Neural progenitor cell (in vitro differentiated cells): ENCODE measurements at regions not wholly inside any gene's neighbourhood (a gene's known extent, or its start where the extent isn't known, plus 50 kb on each side); places are given as distances from the start of the nearest gene placed in this dataset.

Experiments used
- DNase-seq: peaks from one replicate; pipeline ENCODE4 v3.0.0-alpha.2; 2016; ENCODE audit warnings: low spot score
- H2AFZ ChIP-seq: fragments of 200-600 bp; sonication (generic); replicated peaks from 2 replicates; pipeline ENCODE4 v1.6.1; 2016; ENCODE audit warnings: antibody characterized with exemption
- H3F3A ChIP-seq: fragments of 200-600 bp; sonication (generic); 2 replicates; pipeline ENCODE4 v1.6.1; 2016; ENCODE audit warnings: antibody characterized with exemption, low read depth
- H3K27ac ChIP-seq: fragments of 200-600 bp; sonication (generic); 2 replicates; pipeline ENCODE4 v1.5.1; 2016; ENCODE audit warnings: mild to moderate bottlenecking
- H3K27me3 ChIP-seq: fragments of 200-600 bp; sonication (generic); 2 replicates; pipeline ENCODE4 v1.6.1; 2016; ENCODE audit warnings: mild to moderate bottlenecking, moderate library complexity
- H3K36me3 ChIP-seq: fragments of 200-600 bp; sonication (generic); 2 replicates; pipeline ENCODE4 v1.5.1; 2016
- H3K4me1 ChIP-seq: fragments of 200-600 bp; sonication (generic); 2 replicates; pipeline ENCODE4 v1.6.1; 2016; ENCODE audit warnings: mixed run types
- H3K4me2 ChIP-seq: fragments of 200-600 bp; sonication (generic); 2 replicates; pipeline ENCODE4 v1.6.1; 2016
- H3K4me3 ChIP-seq: fragments of 200-600 bp; sonication (generic); 2 replicates; pipeline ENCODE4 v1.5.1; 2016
- H3K79me2 ChIP-seq: fragments of 200-600 bp; sonication (generic); 2 replicates; pipeline ENCODE4 v1.6.1; 2016; ENCODE audit warnings: low read depth
- H3K9ac ChIP-seq: fragments of 200-600 bp; sonication (generic); 2 replicates; pipeline ENCODE4 v1.6.1; 2016
- H3K9me3 ChIP-seq: fragments of 200-600 bp; sonication (generic); 2 replicates; pipeline ENCODE4 v1.5.1; 2016; ENCODE audit warnings: low read depth
- H4K20me1 ChIP-seq: fragments of 200-600 bp; sonication (generic); 2 replicates; pipeline ENCODE4 v1.6.1; 2016; ENCODE audit warnings: low read depth
- H3K27ac Mint-ChIP-seq: 3 replicates; pipeline ENCODE4 v1.8.0; 2021; ENCODE audit warnings: mixed read lengths
- H3K27me3 Mint-ChIP-seq: 2 replicates; pipeline ENCODE4 v1.8.0; 2022; ENCODE audit warnings: low read depth, mild to moderate bottlenecking, inconsistent platforms, moderate library complexity, mixed read lengths; ENCODE audit not compliant: insufficient read depth
- H3K36me3 Mint-ChIP-seq: 3 replicates; pipeline ENCODE4 v1.8.0; 2021; ENCODE audit warnings: mixed read lengths
- H3K4me1 Mint-ChIP-seq: 3 replicates; pipeline ENCODE4 v1.8.0; 2021; ENCODE audit warnings: mixed read lengths
- H3K4me3 Mint-ChIP-seq: 3 replicates; pipeline ENCODE4 v1.8.0; 2021; ENCODE audit warnings: mild to moderate bottlenecking, moderate library complexity, mixed read lengths
- H3K9me3 Mint-ChIP-seq: 3 replicates; pipeline ENCODE4 v1.8.0; 2020; ENCODE audit warnings: mixed read lengths
- EZH2 ChIP-seq: fragments of 200-600 bp; sonication (generic); IDR thresholded peaks from 2 replicates; pipeline ENCODE4 v1.6.1; 2017; ENCODE audit warnings: antibody characterized with exemption, mild to moderate bottlenecking, moderate library complexity
- EZH2phosphoT487 ChIP-seq: fragments of 200-600 bp; sonication (generic); IDR thresholded peaks from 2 replicates; pipeline ENCODE4 v1.6.1; 2017; ENCODE audit warnings: antibody characterized with exemption
- TF ChIP-seq, protein P1 (sequence below): fragments of 200-600 bp; sonication (generic); IDR thresholded peaks from 2 replicates; pipeline ENCODE4 v1.5.1; 2017; ENCODE audit warnings: antibody characterized with exemption, mild to moderate bottlenecking

DNA sequence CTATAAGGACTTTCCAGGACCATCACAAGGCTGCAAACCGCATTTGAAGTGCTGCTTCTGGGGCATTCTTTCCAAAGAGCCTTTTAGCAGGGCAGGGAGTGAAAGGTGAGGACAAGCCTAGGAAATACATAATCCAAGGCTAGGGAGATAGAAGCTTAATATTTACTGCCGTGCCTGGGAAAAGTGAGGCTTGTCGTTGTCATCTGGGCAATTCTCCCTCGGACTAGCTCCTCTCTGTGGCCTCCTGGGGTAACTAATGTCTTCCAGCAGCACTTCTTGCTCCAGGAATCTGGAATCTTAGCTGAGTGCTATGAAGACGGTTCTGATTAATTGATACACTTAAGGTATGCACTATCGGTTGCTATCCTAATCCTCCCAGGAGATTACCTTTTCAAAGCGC lies 69.3 kb upstream of the ATL2 start:
- Mint-ChIP-seq H3K27me3 (peaks cover 6% of the 10 kb centered on the region), H3K4me3 (no peak overlapping the region), H3K36me3 (no peaks in the 10 kb centered on the region), H3K9me3 (no peaks in the 10 kb centered on the region), H3K4me1 (peaks cover 23% of the 10 kb centered on the region), H3K27ac (no peak overlapping the region)
- peak overlapping the region; percentile 65 for H2AFZ ChIP-seq
- H3K4me2 ChIP-seq, result no peak overlapping the region
- no peaks in the 10 kb centered on the region for H3K9me3 ChIP-seq
- no peaks in the 10 kb centered on the region for H4K20me1 ChIP-seq
- H3K27me3 ChIP-seq, result peaks cover 7% of the 10 kb centered on the region
- peak; percentile 18 for DNase-seq
- TF ChIP-seq, protein P1, sequence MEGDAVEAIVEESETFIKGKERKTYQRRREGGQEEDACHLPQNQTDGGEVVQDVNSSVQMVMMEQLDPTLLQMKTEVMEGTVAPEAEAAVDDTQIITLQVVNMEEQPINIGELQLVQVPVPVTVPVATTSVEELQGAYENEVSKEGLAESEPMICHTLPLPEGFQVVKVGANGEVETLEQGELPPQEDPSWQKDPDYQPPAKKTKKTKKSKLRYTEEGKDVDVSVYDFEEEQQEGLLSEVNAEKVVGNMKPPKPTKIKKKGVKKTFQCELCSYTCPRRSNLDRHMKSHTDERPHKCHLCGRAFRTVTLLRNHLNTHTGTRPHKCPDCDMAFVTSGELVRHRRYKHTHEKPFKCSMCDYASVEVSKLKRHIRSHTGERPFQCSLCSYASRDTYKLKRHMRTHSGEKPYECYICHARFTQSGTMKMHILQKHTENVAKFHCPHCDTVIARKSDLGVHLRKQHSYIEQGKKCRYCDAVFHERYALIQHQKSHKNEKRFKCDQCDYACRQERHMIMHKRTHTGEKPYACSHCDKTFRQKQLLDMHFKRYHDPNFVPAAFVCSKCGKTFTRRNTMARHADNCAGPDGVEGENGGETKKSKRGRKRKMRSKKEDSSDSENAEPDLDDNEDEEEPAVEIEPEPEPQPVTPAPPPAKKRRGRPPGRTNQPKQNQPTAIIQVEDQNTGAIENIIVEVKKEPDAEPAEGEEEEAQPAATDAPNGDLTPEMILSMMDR, result no peak
- no peak for TF ChIP-seq EZH2
- H3K4me1 ChIP-seq, result peaks cover 27% of the 10 kb centered on the region
- no peak overlapping the region for H3K27ac ChIP-seq
- no peak overlapping the region for H3K9ac ChIP-seq
- no peaks in the 10 kb centered on the region for H3K79me2 ChIP-seq
- no peaks in the 10 kb centered on the region for H3K36me3 ChIP-seq
- H3K4me3 ChIP-seq, result no peak overlapping the region
- H3F3A ChIP-seq, result peaks cover 26% of the 10 kb centered on the region

DNA sequence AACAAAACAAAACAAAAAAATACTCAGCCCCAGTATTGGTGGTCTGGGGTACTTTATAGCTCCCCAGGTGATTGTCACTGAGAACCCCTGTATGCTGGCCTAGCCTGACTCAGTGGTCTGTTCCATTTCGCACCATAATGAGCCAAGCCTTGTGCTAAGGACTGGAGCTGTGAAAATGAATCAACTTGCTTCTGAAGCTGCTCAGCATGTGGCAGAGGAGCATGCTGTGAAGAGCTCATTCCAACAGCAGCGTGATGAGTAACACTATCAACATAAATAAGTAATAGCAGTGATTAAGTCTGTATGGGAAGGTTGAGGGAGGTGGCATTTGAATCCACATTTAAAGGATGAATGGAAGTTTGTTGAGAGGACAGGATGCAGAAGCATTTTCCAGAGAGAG lies 67.2 kb upstream of the ATL2 start:
- Histone ChIP-seq H3K9ac (no peak overlapping the region), H3F3A (peaks cover 26% of the 10 kb centered on the region), H3K36me3 (no peaks in the 10 kb centered on the region), H3K27ac (no peak overlapping the region), H3K79me2 (no peaks in the 10 kb centered on the region), H3K4me2 (peak overlapping the region; percentile 11), H3K4me3 (no peak overlapping the region), H4K20me1 (no peaks in the 10 kb centered on the region), H3K9me3 (no peaks in the 10 kb centered on the region), H2AFZ (no peak overlapping the region), H3K27me3 (peaks cover 7% of the 10 kb centered on the region), H3K4me1 (peaks cover 34% of the 10 kb centered on the region)
- peaks cover 31% of the 10 kb centered on the region for H3K4me1 Mint-ChIP-seq
- H3K27ac Mint-ChIP-seq, result no peak overlapping the region
- H3K36me3 Mint-ChIP-seq, result no peaks in the 10 kb centered on the region
- peaks cover 4% of the 10 kb centered on the region for H3K27me3 Mint-ChIP-seq
- H3K4me3 Mint-ChIP-seq, result no peak overlapping the region
- TF ChIP-seq, protein P1, result no peak
- TF ChIP-seq EZH2phosphoT487 (no peak), EZH2 (no peak)
- DNase-seq, result peak; percentile 24
- no peaks in the 10 kb centered on the region for H3K9me3 Mint-ChIP-seq

DNA sequence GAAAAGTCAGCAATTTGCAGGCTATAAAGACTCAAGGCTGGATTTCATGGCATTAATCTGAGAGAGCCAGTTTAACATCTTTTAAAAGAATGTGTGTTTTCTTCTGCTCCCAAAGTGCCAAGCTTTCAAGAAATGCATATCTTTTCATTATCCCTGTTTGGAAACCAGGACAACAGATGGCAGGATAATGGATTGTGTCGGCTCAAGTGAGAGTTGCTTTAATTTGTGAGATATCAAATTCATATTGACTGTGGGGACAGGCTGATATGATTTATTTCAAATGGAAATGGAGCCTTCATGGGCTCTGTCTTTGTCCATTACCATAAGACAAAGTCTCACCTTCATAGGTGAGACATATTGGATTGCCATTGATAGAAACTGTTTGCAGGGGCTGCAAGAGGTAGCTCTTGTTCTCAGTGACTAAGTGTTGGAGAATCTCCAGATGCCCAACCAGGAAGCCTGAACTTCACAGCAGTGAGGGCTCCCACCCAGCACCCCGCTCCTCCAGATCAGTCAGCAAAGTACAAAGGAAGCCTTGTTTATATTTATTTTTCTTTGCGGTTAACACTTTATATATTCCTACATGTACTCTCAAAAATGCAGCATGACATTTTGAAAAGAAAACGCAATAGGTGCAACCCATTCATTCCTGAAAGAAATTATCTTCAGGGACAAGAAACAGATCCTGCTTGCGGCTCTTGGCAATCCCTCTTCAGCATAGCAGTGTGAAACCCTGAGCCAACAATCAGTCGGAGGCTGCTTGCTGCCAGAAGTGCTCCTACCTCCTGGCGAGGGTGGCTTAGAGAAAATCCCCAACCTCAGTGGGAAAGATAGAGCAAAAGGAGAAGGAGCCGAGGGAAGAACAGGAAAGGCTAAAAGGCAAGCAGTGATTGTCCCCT lies 65.8 kb upstream of the ATL2 start:
- Histone ChIP-seq H3K27me3 (peaks cover 7% of the 10 kb centered on the region), H3K9me3 (no peaks in the 10 kb centered on the region), H4K20me1 (no peaks in the 10 kb centered on the region), H3K79me2 (no peaks in the 10 kb centered on the region), H3K9ac (no peak overlapping the region), H2AFZ (no peak overlapping the region), H3K4me3 (no peak overlapping the region), H3F3A (peaks cover 26% of the 10 kb centered on the region), H3K4me2 (peak overlapping the region; percentile 28), H3K36me3 (no peaks in the 10 kb centered on the region), H3K27ac (no peak overlapping the region), H3K4me1 (peaks cover 34% of the 10 kb centered on the region)
- Mint-ChIP-seq H3K9me3 (no peaks in the 10 kb centered on the region), H3K4me1 (peaks cover 31% of the 10 kb centered on the region), H3K27ac (no peak overlapping the region), H3K36me3 (no peaks in the 10 kb centered on the region), H3K27me3 (peaks cover 4% of the 10 kb centered on the region), H3K4me3 (no peak overlapping the region)
- TF ChIP-seq EZH2 (no peak), EZH2phosphoT487 (no peak)
- TF ChIP-seq, protein P1, result no peak
- peak; percentile 34 for DNase-seq
